ENCODE measurements at regions not wholly inside any gene's neighbourhood (a gene's known extent, or its start where the extent isn't known, plus 50 kb on each side); places are given as distances from the start of the nearest gene placed in this dataset.
"Not testable (repeated sequence)": the region's sequence is repeated elsewhere in the genome, so short reads cannot be mapped to it uniquely, and the experiment has no call there.

GRCh38 chr10:9469663-9470205, 1415.2 kb downstream of the GATA3 start:
- DNase-seq, result no peak

DNA sequence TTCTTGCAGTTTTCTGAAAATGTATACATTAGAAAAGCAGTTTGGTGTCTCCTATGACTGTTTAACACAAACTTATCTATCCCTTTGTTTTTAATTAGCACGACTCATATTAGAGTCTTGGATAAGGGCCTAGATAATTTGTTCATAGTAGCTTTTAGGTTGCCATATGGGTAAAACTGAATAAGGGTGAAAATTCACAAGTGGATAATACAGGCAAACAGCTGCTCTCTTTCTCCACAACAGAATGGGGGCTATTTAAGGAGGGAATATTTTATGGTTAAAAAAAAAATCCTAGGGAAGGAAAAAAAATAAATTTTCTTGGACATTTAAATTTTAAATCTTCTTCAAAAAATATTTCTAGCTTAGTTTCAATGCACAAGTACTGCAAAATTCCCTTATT, 1416.1 kb downstream of the GATA3 start:
- no peak for DNase-seq

DNA sequence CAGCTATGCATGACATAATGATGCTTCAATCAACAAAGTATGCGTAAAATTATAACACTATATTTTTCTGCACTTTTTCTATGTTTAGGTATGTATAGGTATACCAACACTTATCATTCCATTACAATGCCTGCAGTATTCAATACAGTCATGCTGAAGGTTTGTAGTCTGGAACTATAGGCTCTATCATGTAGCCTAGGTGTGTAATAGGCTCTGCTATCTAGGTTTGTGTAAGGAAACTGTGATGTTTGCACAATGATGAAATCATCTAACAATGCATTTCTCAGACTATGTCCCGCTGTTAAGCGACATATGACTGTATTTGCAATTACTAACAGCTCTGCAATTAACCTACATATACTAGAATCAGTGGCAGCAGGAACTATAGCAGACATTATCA, 1447.5 kb downstream of the GATA3 start:
- no peak for DNase-seq

DNA sequence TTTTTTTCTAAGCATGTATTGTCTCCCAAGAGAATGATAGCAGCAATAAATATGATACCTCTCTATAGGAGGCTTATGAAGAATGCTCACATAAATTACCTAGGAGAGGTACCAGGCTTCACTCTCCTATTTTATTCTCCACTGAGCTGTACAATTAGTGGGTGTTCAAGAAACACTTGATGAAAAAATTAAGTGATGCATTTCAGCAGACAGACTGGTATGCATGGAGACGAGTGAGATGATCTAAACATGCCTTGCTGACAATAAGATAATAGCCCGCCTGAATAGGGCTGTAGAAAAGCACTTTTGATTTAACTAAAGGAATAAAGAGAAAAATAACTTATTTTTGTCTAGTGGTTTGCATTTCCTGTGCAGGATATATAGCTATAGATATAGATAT, 1449.7 kb downstream of the GATA3 start:
- DNase-seq, result no peak

DNA sequence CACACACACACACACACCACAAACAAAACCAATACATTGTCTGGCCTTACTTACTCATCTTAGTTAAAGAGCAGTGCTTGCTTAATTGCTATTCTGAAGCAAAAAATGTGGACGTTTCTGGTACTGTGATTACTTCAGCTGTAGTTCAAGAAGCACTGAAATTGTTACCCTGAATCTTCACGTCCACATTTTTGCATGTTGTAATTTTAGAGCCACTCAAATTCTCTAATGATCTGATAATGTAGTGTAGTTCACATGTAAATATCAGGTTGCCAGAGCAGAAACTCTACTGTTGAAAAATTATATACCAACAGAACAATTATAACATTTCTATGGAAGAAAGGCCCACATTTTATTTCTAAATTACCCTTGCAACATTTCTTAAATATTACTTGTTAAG, 1451.1 kb downstream of the GATA3 start:
- DNase-seq, result no peak

- DNase-seq, result no peak
These were observed 1454.1 kb downstream of the GATA3 start for GRCh38 chr10:9508606-9509005.

DNA sequence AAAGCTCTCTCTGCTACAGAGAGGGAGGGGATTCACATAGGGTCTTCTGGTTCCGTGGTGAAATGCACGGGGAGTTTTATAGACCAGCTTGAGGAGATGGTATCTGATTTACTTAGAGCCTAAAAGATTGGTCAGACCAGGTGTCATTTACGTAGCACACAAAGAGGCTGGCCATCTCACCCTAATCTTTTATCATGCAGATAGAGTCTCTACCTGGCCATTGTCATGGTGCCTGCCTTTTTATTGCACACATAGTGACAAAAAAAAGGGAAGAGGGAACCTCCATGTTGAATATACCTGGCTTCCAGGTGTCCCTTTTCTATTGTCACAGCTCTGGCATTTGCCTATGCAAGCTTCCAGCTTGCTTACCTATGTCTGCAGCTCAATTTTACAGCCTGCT, 1456.1 kb downstream of the GATA3 start:
- DNase-seq, result no peak

GRCh38 chr10:9515922-9516321, 1461.4 kb downstream of the GATA3 start:
- no peak for DNase-seq

- no peak for DNase-seq
These were observed 1481.3 kb downstream of the GATA3 start for GRCh38 chr10:9535744-9536143.

- no peak for DNase-seq
These were observed 1472.6 kb upstream of the CELF2 start for GRCh38 chr10:9545073-9545472.

DNA sequence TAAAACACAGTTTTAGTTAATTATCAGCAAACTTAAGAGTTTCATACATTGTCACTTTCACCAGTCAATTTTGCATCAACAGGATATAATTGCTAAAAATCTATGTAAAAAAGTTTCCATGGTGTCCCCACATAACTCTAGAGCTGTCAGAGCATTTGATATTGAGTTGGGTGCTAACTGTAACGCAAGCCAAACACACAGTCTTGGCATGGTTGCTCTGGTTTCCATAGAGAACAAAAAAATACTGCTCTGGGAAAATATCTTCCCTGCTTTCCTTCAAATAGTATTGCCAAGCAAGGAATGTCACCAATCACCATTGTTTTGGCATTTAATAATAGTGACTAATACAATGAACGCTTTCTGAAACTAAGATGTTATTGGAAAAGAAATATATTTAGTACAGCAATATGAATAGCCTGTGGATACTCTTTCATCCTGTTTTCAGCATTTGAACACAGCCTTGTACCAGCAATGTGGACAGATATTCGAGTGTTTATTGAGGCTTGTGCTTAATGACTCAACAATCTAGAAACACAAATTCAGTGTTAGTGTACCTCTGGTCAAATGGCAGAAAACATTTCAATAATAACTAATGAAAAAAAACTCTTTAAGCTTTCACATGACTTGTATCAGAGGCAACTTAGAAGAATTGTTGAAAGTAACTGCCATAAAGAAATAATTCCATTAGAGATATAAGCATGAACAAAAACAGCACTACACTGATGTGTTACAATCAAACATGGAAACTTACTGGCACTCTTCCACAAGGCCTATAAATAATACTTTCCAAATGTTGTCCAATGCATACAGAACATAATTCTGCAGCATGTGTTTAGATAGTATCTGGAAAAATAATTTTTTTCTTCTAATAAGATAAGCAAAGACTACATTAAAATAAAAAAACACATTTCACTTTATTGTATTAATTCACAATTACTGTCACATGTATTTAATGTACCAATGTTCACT, 1469.5 kb upstream of the CELF2 start:
- DNase-seq, result no peak

DNA sequence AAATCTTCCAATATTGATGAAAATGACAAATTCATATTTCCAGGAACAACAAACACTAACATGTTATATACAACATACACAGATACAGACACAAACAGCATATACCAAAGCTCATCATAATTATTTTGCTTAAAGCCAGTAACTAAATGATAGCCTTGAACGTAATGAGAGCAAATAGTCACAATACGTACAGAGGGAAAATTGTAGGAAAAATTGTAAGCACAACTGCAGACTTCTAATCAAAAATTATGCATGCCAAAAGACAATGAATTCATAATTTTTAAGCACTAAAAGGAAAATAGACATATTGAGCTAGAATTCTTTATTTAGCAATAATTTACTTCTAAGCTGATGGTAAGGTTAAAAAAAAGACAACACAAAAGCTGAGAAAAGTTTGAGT, 1466.9 kb upstream of the CELF2 start:
- DNase-seq, result no peak

- DNase-seq, result no peak
These were observed 1463.4 kb upstream of the CELF2 start for GRCh38 chr10:9554321-9554720.

DNA sequence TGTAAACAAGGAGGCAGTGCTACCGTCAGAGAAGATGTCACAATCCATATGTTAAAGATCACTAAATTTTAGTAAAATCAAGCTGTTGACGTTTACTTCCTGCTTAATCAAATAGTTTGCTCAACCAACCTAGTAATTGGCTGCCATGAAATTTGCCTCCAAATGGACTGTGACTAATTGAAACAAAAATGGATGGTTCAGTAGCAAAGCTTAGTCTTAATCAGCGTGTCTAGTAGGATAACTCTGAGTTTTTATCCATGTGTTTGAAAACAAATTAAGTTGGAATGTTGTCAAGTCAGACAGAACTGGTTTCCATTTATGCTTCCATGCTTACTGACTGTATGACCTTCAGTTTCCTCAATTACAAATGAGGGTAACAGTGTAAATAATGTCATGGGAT, 1456.7 kb upstream of the CELF2 start:
- DNase-seq, result no peak

- no peak for DNase-seq
These were observed 1455.7 kb upstream of the CELF2 start for GRCh38 chr10:9561821-9562505.

- DNase-seq, result no peak
These were observed 1439.9 kb upstream of the CELF2 start for GRCh38 chr10:9577746-9578145.

DNA sequence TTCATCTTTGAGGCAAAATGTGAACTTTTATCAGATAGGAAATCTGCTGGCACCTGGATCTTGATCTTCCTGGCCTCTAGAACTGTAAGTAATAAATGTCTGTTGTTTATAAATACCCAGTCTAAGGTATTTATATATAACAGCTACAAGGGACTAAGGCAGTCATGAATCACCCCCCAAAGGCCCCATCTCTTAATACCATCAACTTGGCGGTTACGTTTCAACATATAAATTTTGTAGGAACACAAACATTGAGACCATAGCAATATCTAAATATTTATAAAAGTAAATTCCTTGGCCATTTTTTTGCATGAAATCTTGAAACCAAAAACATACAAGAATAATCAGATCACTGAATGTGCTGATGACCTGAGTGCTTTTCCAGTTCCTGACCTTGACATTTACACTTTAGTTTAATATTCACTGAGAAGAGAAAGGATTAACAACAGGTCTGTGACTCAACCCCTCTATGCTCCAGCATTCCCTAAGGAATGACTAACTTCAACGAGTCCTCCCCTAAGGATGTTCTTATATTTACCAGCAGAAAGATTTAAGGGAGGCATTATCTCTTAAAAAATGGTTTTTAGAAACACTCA, 1438.5 kb upstream of the CELF2 start:
- DNase-seq, result no peak

- DNase-seq, result not testable (repeated sequence)
These were observed 1434.9 kb upstream of the CELF2 start for GRCh38 chr10:9582803-9583202.

GRCh38 chr10:9596368-9596920, 1421.2 kb upstream of the CELF2 start:
- DNase-seq, result no peak

DNA sequence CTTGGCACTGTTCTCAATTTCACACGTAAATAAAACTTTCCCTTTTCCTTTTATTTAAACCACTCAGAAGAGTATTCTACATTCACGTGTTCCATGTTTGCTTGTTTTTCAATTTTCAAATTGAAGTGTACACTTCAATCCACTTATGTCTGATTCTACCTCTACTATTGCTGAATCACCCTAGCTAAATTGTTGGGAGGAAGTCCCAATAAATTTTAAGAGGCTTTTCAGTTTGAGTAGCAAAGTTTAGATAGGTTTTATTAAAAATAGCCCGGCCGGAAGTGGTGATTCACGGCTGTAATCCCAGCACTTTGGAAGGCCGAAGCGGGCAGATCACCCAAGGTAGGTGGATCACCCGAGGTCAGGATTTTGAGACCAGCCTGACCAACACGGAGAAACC, 1414.7 kb upstream of the CELF2 start:
- no peak for DNase-seq

GRCh38 chr10:9603972-9604371, 1413.7 kb upstream of the CELF2 start:
- DNase-seq, result no peak

- DNase-seq, result no peak
These were observed 1412.4 kb upstream of the CELF2 start for GRCh38 chr10:9605231-9605630.

GRCh38 chr10:9608602-9609001, 1409.1 kb upstream of the CELF2 start:
- DNase-seq, result no peak
